ENCODE measurements at regions not wholly inside any gene's neighbourhood (a gene's known extent, or its start where the extent isn't known, plus 50 kb on each side); places are given as distances from the start of the nearest gene placed in this dataset.
"Not testable (repeated sequence)": the region's sequence is repeated elsewhere in the genome, so short reads cannot be mapped to it uniquely, and the experiment has no call there.

DNA sequence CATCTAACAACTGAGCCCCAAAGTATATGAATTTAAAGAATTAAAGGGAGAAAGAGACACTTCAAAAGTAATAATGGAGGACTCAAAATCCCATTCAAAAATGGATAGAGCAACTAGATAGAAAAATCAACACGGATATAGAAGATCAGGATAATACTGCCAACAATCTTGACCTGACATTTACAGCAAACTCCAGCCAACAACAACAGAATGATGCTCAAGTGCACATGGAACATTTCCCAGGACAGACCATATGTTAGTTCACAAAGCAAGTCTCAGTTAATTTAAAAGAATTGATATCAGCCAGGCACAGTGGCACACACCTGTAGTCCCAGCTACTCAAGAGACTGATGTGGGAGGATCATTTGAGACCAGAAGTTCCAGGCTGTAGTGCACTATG is 72.0 kb upstream of the SMARCAD1 start:
- DNase-seq (ENCODE audit: extremely low read depth, insufficient read length), result no peak
- no peaks in the 10 kb centered on the region for H3K36me3 ChIP-seq (ENCODE audit: control insufficient read depth, insufficient read depth, low read length)
- TF ChIP-seq, protein P1, sequence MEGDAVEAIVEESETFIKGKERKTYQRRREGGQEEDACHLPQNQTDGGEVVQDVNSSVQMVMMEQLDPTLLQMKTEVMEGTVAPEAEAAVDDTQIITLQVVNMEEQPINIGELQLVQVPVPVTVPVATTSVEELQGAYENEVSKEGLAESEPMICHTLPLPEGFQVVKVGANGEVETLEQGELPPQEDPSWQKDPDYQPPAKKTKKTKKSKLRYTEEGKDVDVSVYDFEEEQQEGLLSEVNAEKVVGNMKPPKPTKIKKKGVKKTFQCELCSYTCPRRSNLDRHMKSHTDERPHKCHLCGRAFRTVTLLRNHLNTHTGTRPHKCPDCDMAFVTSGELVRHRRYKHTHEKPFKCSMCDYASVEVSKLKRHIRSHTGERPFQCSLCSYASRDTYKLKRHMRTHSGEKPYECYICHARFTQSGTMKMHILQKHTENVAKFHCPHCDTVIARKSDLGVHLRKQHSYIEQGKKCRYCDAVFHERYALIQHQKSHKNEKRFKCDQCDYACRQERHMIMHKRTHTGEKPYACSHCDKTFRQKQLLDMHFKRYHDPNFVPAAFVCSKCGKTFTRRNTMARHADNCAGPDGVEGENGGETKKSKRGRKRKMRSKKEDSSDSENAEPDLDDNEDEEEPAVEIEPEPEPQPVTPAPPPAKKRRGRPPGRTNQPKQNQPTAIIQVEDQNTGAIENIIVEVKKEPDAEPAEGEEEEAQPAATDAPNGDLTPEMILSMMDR (IDR thresholded peaks at IDR 0.05; ENCODE audit: insufficient read depth, low read length, poor library complexity, severe bottlenecking), result no peak
- H3K27me3 ChIP-seq (replicated peaks; ENCODE audit: control insufficient read depth, insufficient read depth, low read length), result no peaks in the 10 kb centered on the region
- H3K4me3 ChIP-seq (replicated peaks; ENCODE audit: low read depth, low read length), result no peak overlapping the region

DNA sequence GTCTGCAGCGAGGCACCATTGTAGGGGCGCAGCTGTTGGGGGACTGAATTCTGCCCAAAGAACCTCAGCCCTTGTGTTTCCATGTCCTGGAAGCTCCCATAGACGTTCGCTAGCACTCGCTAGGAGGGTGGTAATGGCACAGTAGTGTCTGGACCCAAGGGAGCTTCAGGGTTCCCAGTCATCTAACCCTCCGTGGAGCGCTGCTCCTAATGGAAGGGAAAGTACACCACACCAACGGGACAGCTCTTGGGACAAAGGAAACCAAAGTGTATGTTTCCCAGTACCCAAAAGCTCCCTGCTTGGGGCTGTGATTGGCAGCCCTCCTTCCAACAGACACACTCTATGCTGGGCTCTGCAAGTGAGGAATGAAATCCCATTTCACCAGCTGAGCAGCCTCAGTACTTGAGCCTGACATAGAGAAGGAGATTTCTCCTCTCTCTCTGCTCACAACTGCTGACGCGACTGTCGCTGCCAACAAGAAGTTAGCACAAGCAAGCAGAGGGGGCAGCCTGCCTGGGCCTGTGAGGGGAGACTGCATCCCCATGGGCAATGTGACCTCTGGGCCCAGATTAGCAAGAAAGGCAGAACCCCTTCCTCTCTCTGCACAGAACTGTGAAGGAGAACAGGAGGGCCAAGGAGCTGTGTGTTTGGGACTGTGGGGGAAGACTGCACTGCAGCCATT is 67.6 kb upstream of the SMARCAD1 start:
- H3K4me3 ChIP-seq (replicated peaks; ENCODE audit: low read depth, low read length), result no peak overlapping the region
- H3K36me3 ChIP-seq (ENCODE audit: control insufficient read depth, insufficient read depth, low read length), result no peaks in the 10 kb centered on the region
- no peaks in the 10 kb centered on the region for H3K27me3 ChIP-seq (replicated peaks; ENCODE audit: control insufficient read depth, insufficient read depth, low read length)
- DNase-seq (ENCODE audit: extremely low read depth, insufficient read length), result no peak
- TF ChIP-seq, protein P1 (IDR thresholded peaks at IDR 0.05; ENCODE audit: insufficient read depth, low read length, poor library complexity, severe bottlenecking), result no peak

DNA sequence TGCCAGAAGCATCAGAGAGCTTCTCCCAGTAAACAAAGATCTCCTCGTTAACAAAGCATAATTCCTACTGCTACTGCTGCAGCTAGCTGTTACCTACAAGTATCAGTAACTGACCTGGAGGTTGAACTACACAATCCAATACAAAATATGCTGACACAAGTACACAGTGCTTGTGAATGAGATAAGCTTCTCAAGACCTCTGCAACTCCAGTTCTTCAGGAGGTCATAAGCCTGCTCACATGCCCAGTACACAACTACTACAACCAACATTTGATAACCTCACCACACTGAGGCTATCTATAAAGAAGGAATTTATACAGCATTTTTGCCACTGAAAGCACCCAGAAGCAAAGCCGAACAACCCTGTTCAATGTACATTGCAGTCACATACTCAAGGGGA is 66.7 kb upstream of the SMARCAD1 start:
- TF ChIP-seq, protein P1 (IDR thresholded peaks at IDR 0.05; ENCODE audit: insufficient read depth, low read length, poor library complexity, severe bottlenecking), result no peak
- no peaks in the 10 kb centered on the region for H3K27me3 ChIP-seq (replicated peaks; ENCODE audit: control insufficient read depth, insufficient read depth, low read length)
- no peak overlapping the region for H3K4me3 ChIP-seq (replicated peaks; ENCODE audit: low read depth, low read length)
- H3K36me3 ChIP-seq (ENCODE audit: control insufficient read depth, insufficient read depth, low read length), result no peaks in the 10 kb centered on the region
- DNase-seq (ENCODE audit: extremely low read depth, insufficient read length), result no peak

DNA sequence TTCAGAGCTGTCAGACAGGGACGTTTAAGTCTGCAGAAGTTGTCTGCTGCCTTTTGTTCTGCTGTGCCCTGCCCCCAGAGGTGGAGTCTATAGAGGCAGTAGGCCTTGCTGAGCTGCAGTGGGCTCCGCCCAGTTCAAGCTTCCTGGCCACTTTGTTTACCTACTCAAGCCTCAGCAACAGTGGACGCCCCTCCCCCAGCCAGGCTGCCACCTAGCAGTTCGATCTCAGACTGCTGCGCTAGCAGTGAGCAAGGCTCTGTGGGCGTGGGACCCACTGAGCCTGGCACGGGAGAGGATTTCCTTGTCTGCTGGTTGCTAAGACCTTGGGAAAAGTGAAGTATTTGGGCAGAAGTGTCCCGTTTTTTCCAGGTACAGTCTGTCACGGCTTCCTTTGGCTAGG is 59.6 kb upstream of the SMARCAD1 start:
- not testable (repeated sequence) for DNase-seq (ENCODE audit: extremely low read depth, insufficient read length); H3K27me3 ChIP-seq (replicated peaks; ENCODE audit: control insufficient read depth, insufficient read depth, low read length); H3K36me3 ChIP-seq (ENCODE audit: control insufficient read depth, insufficient read depth, low read length); H3K4me3 ChIP-seq (replicated peaks; ENCODE audit: low read depth, low read length)

DNA sequence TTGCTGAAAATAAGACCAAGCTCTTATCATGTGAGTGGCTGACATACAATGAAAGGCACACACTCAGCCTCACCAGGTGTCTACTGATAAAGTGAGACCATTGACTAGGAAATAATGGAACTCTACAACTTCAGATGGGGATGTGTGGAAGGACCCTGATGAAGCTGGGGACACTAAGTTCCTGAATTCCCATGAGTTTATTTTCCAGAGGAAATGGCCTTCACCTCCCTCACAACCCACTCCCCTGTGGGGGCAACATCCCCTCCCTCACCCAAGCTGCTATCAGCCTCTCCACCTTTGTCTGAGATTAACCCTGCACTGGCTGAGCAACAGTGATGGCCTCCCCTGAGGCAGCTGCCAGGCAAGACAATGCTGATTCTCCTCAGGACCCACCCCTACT is 55.2 kb upstream of the SMARCAD1 start:
- TF ChIP-seq, protein P1 (IDR thresholded peaks at IDR 0.05; ENCODE audit: insufficient read depth, low read length, poor library complexity, severe bottlenecking), result no peak
- Histone ChIP-seq H3K4me3 (replicated peaks; ENCODE audit: low read depth, low read length) (no peak overlapping the region), H3K36me3 (ENCODE audit: control insufficient read depth, insufficient read depth, low read length) (no peaks in the 10 kb centered on the region), H3K27me3 (replicated peaks; ENCODE audit: control insufficient read depth, insufficient read depth, low read length) (no peaks in the 10 kb centered on the region)
- DNase-seq (ENCODE audit: extremely low read depth, insufficient read length), result no peak

DNA sequence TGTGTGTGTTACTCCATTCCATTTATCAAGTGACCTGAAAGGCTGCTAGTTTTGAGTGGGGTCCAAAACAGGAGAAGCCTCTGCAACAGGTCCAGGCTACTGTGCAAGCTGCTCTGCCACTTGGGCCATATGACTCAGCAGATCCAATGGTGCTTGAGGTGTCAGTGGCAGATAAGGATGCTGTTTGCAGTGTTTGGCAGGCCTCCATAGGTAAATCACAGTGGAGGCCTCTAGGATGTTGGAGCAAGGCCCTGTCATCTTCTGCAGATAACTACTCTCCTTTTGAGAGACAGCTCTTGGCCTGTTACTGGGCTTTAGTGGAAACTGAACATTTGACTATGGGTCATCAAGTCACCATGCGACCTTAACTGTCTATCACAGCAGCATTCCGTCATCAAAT is 52.3 kb upstream of the SMARCAD1 start:
- not testable (repeated sequence) for H3K27me3 ChIP-seq (replicated peaks; ENCODE audit: control insufficient read depth, insufficient read depth, low read length); H3K36me3 ChIP-seq (ENCODE audit: control insufficient read depth, insufficient read depth, low read length); DNase-seq (ENCODE audit: extremely low read depth, insufficient read length); H3K4me3 ChIP-seq (replicated peaks; ENCODE audit: low read depth, low read length)

DNA sequence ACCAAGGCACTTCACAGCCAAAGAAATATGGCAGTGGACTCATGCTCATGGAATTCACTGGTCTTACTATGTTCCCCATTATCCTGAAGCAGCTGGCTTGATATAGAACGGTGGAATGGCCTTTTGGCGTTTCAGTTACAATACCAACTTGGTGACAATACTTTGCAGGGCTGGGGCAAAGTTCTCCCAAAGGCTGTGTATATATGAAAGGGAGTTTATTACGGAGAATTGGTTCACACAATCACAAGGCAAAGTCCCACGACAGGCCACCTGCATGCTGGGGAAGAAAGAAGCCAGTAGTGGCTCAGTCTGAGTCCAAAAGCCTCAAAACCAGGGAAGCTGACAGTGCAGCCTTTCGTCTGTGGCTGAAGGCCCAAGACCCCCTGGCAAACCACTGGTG is 50.8 kb upstream of the SMARCAD1 start:
- H3K36me3 ChIP-seq (ENCODE audit: control insufficient read depth, insufficient read depth, low read length), result no peaks in the 10 kb centered on the region
- no peaks in the 10 kb centered on the region for H3K27me3 ChIP-seq (replicated peaks; ENCODE audit: control insufficient read depth, insufficient read depth, low read length)
- TF ChIP-seq, protein P1 (IDR thresholded peaks at IDR 0.05; ENCODE audit: insufficient read depth, low read length, poor library complexity, severe bottlenecking), result no peak
- no peak overlapping the region for H3K4me3 ChIP-seq (replicated peaks; ENCODE audit: low read depth, low read length)
- DNase-seq (ENCODE audit: extremely low read depth, insufficient read length), result no peak
